ENCODE measurements at regions not wholly inside any gene's neighbourhood (a gene's known extent, or its start where the extent isn't known, plus 50 kb on each side); places are given as distances from the start of the nearest gene placed in this dataset.

DNA sequence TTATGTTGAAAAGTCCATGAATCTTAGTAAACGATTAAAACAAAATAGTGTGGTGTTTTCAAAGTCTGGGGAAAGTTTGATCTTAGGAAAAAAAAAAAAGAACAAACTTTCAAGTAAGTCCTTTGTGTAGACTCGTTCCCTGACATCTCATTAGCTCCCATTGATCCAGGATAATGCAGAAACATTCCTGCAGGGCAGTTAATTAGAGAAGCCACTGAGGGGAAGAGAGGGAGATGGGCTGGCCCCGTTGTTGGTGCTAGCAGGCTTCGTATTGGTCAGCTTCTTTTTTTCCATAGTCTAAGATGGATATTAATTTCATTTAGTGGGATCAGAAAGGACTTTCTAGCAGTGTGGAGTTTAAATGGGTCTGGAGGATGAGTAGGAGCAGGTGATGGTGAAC, 340.2 kb downstream of the DRD1 start:
- DNase-seq = no peak

DNA sequence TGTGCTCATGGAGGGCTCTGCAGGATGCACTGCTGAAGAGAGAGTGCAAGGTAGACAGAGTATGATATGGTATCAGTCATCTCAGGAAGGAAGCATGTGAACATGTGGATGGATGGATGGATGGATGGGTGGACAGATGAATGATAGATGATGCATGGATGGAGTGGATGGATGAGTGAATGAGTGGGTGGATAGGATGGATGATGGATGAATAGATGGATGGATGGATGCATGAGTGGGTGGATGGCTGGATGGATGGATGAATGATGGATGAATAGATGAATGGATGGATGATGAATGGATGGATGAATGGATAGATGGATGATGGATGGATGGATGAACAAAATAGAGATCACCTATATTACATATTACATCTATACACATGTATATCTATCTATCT, 341.3 kb downstream of the DRD1 start:
- DNase-seq = no peak

DNA sequence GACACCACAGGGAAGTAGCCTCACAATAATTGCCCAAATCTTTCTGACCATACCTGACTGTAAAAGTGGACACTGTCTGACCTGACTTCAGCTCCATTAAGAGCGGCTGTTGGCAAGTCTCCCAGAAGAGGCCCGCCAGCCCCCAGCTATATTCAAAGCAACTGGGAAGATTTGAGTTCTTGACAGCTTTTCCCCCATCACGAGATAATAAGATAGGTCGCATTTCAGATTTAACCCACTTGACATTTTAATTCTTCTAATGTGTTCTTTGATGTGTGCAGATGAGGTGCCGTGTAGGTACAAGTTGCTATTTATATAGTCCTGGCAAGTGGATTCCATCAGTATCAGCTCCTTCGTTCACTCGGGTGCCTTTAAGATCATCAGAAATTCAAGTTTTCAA, 345.7 kb downstream of the DRD1 start:
- DNase-seq = no peak

DNA sequence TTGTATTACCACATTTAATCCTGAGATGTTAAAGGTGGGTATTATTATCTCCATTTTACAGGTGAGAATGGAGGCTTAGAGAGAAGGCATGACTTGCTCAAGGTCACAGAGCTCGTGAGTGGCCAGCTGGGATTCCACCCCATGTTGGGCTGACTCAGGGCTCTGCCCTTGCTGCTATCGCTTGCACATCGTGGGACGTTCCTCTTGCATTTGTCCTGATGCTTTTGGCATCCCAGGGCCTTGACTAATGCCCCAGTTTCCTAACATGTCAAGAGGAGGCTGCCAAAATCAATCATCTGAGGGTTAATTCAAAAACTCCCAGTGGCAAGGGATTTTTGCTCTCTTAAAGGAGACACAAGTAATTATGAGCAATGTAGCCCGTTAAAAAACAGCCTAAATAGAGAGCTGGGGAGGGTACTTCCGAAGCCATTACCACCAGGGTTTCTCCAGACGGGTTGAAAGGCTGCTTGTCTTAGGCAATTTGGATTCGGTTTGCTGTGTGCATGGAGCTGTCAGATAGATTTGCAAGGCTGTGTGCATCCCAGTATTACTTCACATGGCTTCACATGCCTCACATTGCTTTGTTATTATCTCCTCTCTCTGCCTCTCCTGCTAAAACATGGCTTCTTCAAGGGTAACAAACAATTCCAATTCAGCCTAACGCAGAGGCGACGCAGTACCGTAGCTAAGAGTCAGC, 347.4 kb downstream of the DRD1 start:
- DNase-seq = no peak

DNA sequence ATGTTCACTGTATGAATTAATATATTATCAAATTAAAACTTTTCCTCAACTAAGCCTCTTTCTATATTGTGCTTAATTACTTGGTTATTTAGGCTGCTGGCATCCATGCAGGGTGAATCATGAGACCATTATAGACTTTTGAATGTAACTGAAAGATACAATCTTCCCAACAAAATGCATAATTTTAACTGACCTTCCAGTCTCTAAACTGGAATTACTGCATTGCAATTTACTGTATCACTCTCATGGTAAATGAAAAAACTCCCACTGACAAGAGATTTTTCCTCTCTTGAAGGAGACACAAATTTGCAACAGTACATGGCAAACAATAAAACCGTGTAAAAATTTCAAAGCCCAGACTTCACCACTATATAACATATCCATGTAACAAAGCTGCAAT, 349.5 kb downstream of the DRD1 start:
- no peak for DNase-seq

DNA sequence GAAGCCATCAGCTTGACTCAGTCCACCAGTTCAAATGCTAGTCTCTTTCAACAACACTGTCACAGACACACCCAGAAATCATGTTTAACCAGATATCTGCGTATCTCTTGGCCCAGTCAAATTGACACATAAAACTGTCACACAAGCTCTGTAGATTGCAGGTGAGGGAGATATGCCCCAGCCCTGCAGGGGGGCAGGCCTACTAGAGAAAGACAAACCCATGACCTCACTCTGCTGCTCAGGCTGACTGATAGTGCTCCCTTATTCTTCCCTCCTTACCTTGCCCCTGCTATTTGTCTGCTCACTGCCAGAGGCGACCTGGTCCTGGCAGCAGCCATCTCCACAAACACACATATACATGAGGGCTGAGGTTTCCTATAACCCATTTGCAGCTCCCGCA, 351.3 kb downstream of the DRD1 start:
- no peak for DNase-seq

DNA sequence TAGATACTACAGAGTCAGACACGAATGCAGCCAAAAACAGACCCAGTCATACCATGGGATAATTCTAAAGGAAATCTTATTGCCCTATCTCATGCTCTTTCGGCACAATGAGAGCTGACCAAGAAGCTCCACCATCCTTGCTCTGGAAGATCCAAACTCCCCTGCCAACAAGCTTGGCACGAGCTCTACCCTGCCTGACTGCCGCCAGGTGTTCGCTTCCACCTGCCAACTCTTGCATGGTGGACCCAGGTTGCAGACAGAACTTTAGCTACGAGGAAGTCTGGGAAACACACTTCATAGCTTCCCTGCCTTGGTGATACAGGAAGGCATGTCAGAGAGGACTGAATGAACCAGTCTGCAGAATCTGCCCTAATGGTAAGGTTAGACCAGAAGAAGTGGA, 355.0 kb downstream of the DRD1 start:
- no peak for DNase-seq

DNA sequence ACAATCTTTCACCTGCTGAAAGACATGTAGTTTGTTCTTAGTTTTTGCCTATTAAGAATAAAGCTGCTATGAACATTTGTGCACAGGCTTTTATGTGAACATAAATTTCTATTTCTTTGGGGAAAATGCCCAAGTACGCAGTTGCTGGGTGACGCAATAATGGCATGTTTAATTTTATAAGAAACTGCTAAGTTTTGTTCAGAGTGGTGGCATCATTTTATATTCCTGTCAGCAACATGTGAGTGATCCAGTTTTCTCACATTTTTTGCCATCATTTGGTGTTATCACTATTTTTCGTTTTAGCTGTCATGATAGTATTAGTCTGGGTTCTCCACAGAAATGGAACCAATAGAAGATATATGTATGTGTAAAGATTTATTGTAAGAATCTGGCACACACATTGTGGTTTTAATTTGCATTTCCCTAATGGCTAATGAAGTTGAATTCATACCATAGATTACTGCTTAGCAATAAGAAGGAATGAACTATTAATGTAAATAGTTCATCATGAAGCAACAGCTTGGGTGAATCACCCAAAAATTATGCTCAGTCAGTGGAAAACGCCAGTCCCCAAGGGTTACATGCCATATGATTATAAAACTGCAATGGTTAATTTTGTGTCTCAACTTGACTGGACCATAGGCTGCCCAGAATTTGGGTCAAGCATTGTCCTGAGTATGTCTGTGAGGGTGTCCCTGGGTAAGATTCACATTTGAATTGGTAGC, 358.6 kb downstream of the MSX2 start:
- DNase-seq = no peak

DNA sequence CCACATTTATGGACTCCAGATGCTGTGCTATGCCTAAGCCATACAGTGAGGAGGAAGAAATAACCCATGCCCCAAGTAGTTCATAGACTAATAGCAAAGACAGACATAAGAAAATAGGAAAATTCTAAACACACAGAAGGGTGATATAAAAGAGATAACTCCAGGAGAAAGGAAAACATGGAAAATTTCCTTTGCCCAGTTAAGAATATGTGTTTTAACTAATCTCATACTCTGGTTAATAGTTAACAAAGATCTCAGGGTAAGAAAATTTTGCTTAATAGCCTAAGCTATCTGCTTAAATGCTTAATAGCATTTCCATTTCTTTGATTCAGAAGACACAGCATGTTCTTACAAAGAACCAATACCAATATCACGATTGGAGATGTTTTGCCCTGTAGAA, 358.0 kb downstream of the MSX2 start:
- no peak for DNase-seq

DNA sequence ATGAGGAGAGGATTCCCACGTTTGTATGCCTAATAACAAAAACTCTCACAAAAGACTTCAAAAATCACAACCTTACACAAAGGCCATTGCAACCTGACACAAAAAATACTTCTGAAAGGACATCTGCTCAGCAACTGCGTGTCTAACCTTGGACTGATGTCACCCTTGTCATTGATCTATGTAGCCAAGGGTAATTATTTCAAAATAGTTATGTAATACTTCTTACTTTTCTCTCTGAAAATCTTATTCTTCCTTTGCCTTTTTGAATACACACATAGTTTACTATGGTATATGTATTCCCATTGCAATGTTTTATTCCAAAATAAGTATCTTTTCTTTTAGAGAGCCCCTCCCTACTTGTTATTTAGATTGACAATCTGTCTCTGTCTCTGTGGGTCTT, 355.3 kb downstream of the MSX2 start:
- DNase-seq = no peak

DNA sequence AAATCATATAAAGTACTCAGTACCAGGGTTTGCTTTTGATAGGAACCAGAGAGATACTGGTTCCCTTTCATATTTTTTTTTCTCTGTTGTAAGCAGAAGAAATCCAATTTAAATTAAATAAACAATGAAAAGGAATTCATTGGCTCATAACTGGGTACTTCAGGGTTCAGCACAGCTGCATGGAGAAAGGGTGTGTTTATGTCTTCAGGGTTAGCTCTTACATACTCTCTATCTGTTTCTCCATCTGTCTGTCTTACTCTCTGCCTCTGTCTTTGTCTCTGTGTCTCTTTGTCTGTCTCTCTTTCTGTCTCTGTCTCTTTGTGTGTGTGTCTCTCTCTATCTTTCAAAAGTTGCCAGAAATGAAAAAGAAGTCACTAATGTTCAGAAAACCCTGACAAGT, 345.9 kb downstream of the MSX2 start:
- no peak for DNase-seq

DNA sequence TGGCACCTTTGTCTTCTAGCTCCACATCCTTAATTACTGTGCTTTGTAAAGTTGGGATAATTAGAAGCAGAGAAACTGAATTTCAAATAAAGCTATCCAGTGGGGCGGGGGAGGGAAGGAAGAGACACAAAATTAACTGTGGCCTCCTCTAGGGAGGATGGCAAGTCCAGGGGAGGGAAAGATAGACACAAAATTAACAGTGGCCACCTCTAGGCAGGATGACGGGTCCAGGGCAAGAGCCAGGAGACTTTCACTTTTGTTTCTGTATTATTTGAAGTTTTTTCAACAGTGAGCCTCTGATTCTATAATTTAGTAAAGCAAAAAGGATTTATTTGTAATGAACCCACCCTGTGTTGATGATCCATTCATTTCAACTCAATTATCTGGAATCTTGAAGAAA, 335.9 kb downstream of the MSX2 start:
- DNase-seq = no peak

DNA sequence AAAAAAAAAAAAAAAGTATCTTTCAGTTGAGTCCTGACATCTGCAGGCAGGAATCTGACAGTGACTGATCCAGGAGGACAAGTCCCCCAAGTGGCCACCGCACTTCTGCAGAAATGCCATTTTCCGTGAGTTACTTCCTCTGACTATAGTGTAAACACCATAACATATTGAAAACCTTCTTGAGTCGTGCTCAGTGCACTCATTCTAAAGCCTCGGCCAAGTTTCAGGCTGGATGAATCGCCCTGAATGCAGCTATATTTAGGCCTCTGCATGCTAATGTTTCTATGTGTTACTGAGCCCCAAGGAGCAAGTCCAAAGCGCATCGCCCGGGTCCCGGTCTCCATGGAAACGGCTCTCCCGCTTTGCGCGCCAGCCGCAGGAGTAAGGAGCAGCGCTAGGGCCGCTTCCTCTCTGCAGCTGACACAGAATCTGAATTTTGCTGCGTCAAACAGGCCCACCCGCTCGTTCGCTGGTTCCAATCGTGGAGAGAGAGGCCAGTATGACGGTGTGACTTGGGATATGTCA, 335.4 kb downstream of the MSX2 start:
- peak; percentile 67 for DNase-seq

DNA sequence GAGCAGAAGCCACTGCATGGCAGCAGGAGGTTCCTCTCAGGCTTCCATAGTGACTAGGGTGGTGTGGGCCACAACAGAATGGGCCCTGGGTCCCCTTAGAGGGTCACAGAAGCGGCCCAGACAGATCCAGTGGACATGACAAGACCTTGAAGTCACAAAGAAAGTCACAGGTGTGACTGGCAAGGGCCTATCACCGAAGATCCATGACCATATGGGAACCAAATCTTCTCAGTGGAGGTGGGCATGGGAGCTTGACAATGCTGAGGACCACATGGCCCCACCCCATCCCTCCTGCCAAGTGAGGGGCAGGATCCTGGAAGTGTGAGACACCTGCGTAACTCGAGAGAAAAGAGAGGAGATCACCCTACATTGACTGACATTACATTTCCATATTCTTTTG, 332.4 kb downstream of the MSX2 start:
- DNase-seq = no peak

DNA sequence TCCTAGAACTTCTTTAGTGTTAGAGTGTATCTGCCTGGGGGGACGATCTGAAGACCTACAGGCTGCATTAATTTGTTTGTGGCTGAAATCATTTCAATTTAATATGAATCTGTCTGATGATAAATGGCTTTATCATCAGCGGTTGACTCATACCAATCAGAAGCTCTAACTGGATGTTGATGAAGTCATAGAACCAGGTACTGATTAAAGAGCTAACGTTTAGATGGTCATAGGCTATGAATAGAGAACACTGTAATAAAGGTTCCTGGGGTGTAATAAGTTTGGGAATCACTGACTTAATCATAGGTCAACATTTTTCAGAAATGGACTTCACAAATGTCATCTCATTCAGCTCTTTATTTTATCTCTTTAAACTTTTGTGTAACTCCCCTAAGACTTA, 329.9 kb downstream of the MSX2 start:
- no peak for DNase-seq

DNA sequence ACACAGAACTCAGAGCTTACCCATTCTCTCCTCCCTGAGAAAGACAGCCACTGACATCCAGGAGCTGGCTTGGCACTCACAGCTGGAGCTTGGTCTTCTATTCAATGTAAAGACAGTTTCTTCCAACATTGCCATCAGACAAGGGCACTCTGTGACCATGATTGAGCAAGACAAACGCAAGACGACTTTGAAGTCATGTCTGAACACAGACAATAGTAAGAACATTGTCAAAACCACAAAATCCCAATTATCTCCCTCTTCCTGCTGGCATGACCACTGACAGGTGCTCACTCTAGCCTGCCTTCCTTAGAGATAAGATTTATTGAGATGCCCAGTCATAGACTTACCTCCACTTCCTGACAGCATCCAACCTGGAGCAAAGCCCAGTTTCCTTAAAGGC, 328.0 kb downstream of the MSX2 start:
- no peak for DNase-seq

DNA sequence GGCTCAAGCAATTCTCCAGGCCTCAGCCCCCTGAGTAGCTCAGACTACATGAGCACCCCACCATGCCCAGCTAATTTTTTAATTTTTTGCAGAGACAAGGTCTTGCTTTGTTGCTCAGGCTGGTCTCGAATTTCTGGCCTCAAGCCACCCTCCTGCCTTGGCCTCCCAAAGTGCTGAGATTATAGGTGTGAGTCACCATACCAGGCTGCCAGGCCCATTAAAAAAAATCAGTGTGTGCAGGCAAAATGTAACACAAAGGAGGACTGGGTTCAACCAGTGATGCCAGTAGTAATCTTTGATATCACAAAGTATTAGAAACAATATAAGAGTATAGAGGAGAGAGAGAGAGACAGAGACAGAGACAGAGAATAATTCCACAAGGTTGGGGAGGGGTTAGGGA, 322.7 kb downstream of the MSX2 start:
- no peak for DNase-seq

DNA sequence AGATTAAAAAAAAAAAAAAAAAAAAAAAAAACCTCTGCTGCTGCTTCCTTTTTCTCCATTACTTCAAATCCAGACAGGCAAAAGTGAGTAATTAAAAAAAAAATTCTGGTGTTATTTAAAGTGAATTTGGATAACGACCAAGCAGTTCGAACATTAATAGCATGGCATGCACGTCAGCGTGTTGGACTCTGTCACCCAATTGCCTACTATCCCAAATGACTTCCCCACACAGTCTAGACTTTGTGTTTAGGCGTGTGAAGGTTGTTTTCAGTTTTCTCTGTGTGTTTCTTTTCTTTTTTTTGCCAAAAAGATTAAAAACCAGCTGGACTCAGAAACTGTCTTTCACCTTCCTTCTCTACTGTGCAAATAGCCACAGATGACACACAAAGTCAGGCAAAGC, 321.4 kb downstream of the MSX2 start:
- no peak for DNase-seq

DNA sequence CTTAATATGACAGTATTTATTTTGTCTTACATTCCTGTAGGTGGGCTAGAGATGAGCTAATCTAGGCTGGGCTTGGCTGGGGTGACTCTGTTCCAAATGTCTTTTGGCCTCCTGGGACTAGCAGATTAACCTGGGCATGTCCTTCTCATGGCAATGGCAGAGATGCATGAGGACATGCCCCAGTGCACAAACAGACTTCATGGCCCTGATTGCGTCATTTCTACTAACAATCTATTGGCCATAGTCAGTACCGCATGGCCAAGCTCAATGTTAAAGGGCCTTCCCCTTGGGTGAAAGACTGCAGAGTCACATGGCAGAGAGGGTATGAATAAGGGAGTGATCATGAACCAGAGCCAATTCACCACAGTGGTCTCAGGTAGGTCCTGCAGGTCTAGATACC, 313.4 kb downstream of the MSX2 start:
- no peak for DNase-seq

DNA sequence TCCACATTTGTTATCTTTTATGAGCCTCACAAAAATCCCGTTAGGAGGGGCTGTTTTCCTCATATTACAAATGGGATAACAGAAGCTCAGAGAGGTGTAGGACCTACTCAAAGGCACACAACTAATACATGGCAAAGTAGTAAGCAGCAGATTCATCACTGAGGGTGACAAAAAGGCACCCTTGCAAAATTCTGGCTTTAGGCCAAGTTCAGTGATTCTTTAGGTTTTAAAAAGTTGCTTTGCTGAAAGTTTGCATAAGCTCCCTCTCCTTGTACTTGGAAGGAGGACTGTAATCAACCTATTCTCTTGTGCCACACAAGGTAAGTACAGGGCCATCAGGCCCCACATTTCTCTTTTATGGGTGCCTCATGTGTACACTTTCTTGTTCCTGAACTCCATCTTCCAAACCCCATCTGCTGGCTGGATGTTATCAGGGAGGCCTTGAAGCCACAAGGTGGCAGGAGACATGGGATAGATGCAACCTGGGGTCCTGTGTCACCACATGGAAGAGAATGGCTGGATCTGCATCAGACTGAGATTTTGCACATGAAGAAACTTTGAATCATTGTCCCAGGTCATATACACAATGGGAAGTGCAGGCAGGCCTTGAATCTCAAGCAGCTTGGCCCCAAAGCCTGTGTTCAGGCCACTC, 311.6 kb downstream of the MSX2 start:
- no peak for DNase-seq

DNA sequence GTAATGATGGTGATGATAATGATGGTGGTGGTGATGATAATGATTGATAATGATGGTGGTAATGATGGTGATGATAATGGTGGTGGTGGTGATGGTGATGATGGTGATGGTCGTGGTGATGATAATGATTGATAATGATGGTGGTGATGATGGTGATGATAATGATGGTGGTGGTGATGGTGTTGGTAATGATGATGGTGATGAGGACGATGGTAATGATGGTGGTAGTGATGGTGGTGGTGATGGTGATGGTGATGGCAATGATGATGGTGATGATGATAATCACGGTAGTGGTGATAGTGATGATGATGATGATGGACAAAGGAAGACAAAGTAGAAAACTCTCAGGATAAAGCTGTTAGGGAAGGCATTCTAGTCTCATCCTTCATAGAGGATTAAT, 310.5 kb downstream of the MSX2 start:
- DNase-seq = no peak

DNA sequence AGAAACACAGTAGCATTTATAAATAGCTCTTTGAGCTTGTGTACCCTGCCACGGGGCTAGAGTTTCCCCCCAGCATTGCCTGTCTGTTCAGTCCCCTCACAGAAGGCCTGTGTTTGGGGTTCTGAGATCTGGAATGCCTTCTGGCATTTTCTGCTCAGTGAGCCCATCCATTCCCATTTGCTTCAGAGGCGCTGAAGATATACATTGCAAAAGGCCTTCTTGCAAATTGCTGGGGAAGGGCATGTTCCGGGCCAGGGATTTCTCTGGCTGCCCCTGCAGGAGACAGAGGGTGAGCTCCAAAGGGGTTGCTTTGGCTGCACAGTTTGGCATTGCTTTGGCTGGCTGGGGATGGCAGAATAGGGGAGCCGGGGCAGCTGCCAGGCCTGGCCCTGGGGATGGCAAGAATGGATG, 308.4 kb downstream of the MSX2 start:
- DNase-seq = peak; percentile 55

DNA sequence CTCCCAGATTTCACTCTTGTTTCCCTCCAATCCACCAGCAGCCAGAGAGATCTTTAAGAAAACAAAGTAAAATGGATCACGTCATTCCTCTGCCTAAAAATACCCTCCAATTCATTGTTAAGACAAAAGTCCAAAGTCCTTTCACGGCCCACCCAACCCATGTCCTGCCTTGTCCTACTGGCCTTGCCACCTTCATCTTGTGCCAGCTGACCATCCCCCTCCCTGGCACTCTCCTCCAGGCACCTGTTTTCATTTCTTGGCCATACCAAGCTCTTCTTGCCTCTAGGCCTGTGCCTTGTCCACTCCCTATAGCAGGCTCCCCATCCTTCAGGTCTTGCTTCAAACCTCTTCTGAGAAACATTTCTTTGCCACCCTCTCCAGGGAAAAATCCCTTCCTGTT, 307.6 kb downstream of the MSX2 start:
- DNase-seq = no peak

DNA sequence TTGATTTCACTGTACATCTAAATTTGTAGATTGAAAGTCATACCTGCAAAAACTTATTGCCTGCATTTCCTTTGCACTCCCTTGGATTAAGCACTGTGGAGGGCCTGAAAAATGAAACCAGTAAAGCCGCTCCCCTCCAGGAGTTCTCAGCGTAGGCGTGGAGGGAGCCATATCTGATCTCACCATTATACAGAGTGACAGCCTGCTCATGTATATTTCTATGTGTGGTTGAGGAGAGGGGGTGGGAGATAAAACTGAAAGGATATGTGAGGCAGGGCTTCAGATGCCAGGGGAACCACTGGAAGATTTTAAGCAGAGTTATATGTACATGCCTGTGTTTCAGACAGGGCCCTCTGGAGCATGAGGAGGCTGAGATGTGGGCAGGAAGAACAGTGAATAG, 303.0 kb downstream of the MSX2 start:
- no peak for DNase-seq
